ENCODE measurements at regions not wholly inside any gene's neighbourhood (a gene's known extent, or its start where the extent isn't known, plus 50 kb on each side); places are given as distances from the start of the nearest gene placed in this dataset.

- TF ChIP-seq POLR2A (IDR thresholded peaks at IDR 0.05): no peak
- TF ChIP-seq CTCF (IDR thresholded peaks at IDR 0.05): no peak
- no peak for TF ChIP-seq EP300 (IDR thresholded peaks at IDR 0.05)
- H3K36me3 ChIP-seq: no peaks in the 10 kb centered on the region
- H3K27ac ChIP-seq: no peak overlapping the region
- intact Hi-C loops (cut with DNase I): no loop called here
- H3K4me3 ChIP-seq: no peak overlapping the region
- 89 to 94% (median 89%) methylated on average over 8 of the region's 8 CpGs for WGBS, 3 donors
- H3K9me3 ChIP-seq: no peaks in the 10 kb centered on the region
- no peak for DNase-seq
- no peaks in the 10 kb centered on the region for H3K4me1 ChIP-seq (ENCODE audit: insufficient read depth)
- no peaks in the 10 kb centered on the region for H3K27me3 ChIP-seq
Observed at GRCh38 chr2:129273266-129274037, 706.0 kb upstream of the RAB6C start.

GRCh38 chr2:129274038-129274415, 705.4 kb upstream of the RAB6C start:
- no peak for DNase-seq
- H3K27me3 ChIP-seq: no peaks in the 10 kb centered on the region
- no peak overlapping the region for H3K27ac ChIP-seq
- H3K4me3 ChIP-seq: no peak overlapping the region
- H3K4me1 ChIP-seq (ENCODE audit: insufficient read depth): no peaks in the 10 kb centered on the region
- H3K36me3 ChIP-seq: no peaks in the 10 kb centered on the region
- 73 to 97% (median 97%) methylated on average over 2 of the region's 2 CpGs for WGBS, 3 donors
- TF ChIP-seq EP300 (IDR thresholded peaks at IDR 0.05) (no peak), CTCF (IDR thresholded peaks at IDR 0.05) (no peak)
- H3K9me3 ChIP-seq: no peaks in the 10 kb centered on the region
- intact Hi-C loops (cut with DNase I): no loop called here

GRCh38 chr2:129274918-129275317, 704.5 kb upstream of the RAB6C start:
- intact Hi-C loops (cut with DNase I): no loop called here
- no peak overlapping the region for H3K4me3 ChIP-seq
- H3K27me3 ChIP-seq: no peaks in the 10 kb centered on the region
- no peaks in the 10 kb centered on the region for H3K9me3 ChIP-seq
- H3K36me3 ChIP-seq: no peaks in the 10 kb centered on the region
- no peak for DNase-seq
- no peak for TF ChIP-seq CTCF (IDR thresholded peaks at IDR 0.05)
- TF ChIP-seq POLR2A (IDR thresholded peaks at IDR 0.05): no peak
- no peak for TF ChIP-seq EP300 (IDR thresholded peaks at IDR 0.05)
- no peak overlapping the region for H3K27ac ChIP-seq
- H3K4me1 ChIP-seq (ENCODE audit: insufficient read depth): no peaks in the 10 kb centered on the region
- WGBS, 3 donors: 30 to 58% (median 34%) methylated on average over 5 of the region's 5 CpGs

GRCh38 chr2:129275706-129276105, 703.8 kb upstream of the RAB6C start:
- Histone ChIP-seq H3K36me3 (no peaks in the 10 kb centered on the region), H3K9me3 (no peaks in the 10 kb centered on the region), H3K27ac (no peak overlapping the region), H3K27me3 (no peaks in the 10 kb centered on the region), H3K4me1 (ENCODE audit: insufficient read depth) (no peaks in the 10 kb centered on the region), H3K4me3 (no peak overlapping the region)
- TF ChIP-seq CTCF (IDR thresholded peaks at IDR 0.05) (no peak), EP300 (IDR thresholded peaks at IDR 0.05) (no peak), POLR2A (IDR thresholded peaks at IDR 0.05) (no peak)
- DNase-seq: no peak
- intact Hi-C loops (cut with DNase I): no loop called here
- WGBS, 3 donors: 58 to 72% (median 63%) methylated on average over 3 of the region's 3 CpGs

All from ovary (tissue), 7 donors.